Suprapubic skin (tissue), 4 donors: ENCODE measurements at regions not wholly inside any gene's neighbourhood (a gene's known extent, or its start where the extent isn't known, plus 50 kb on each side); places are given as distances from the start of the nearest gene placed in this dataset.
A peak's percentile ranks its signal among the peaks of the same experiment; 100 is the strongest.

Experiments used
- DNase-seq, 2 donors: peaks; one replicate each; pipeline ENCODE4 v3.0.0-alpha.2; 2019; ENCODE audit warnings: low spot score in 2 of 2
- H3K27ac ChIP-seq: fragments of 200-600 bp; sonication (generic); one replicate; pipeline ENCODE4 v1.5.1; 2019
- H3K27me3 ChIP-seq: fragments of 200-600 bp; sonication (generic); one replicate; pipeline ENCODE4 v1.5.1; 2019
- H3K36me3 ChIP-seq: fragments of 200-600 bp; sonication (generic); one replicate; pipeline ENCODE4 v1.5.1; 2019
- H3K4me1 ChIP-seq: fragments of 200-600 bp; sonication (generic); one replicate; pipeline ENCODE4 v1.5.1; 2019
- H3K4me3 ChIP-seq: fragments of 200-600 bp; sonication (generic); one replicate; pipeline ENCODE4 v1.5.1; 2019; ENCODE audit warnings: mild to moderate bottlenecking
- H3K9me3 ChIP-seq: fragments of 200-600 bp; sonication (generic); one replicate; pipeline ENCODE4 v1.5.1; 2019
- EP300 ChIP-seq: sonication (generic); formaldehyde crosslinking; IDR thresholded peaks from one replicate; pipeline ENCODE4 v1.6.1; 2017; ENCODE audit warnings: antibody characterized with exemption
- POLR2A ChIP-seq, 2 donors: fragments of 450-650 bp; IDR thresholded peaks; one replicate each; pipeline ENCODE4 v1.6.1; 2017; ENCODE audit warnings: antibody characterized with exemption in 2 of 2, mild to moderate bottlenecking in 2 of 2, moderate library complexity in 2 of 2
- POLR2AphosphoS5 ChIP-seq, 3 donors: sonication (generic); formaldehyde crosslinking; IDR thresholded peaks; one replicate each; pipeline ENCODE4 v1.6.1; 2017; ENCODE audit warnings: antibody characterized with exemption in 3 of 3
- WGBS: methylation state at CpG from one replicate; pipeline ENCODE4 v1.1.5; 2018; 5-methylcytosine and 5-hydroxymethylcytosine counted together
- TF ChIP-seq, protein P1 (sequence below), 2 donors: fragments of 200-600 bp in 1 of 2; fragments of 450-650 bp in 1 of 2; sonication (generic) in 1 of 2; IDR thresholded peaks; one replicate each; pipeline ENCODE4 v1.5.1; 2016 to 2019; ENCODE audit warnings: antibody characterized with exemption in 2 of 2, mild to moderate bottlenecking in 1 of 2, moderate library complexity in 1 of 2

DNA sequence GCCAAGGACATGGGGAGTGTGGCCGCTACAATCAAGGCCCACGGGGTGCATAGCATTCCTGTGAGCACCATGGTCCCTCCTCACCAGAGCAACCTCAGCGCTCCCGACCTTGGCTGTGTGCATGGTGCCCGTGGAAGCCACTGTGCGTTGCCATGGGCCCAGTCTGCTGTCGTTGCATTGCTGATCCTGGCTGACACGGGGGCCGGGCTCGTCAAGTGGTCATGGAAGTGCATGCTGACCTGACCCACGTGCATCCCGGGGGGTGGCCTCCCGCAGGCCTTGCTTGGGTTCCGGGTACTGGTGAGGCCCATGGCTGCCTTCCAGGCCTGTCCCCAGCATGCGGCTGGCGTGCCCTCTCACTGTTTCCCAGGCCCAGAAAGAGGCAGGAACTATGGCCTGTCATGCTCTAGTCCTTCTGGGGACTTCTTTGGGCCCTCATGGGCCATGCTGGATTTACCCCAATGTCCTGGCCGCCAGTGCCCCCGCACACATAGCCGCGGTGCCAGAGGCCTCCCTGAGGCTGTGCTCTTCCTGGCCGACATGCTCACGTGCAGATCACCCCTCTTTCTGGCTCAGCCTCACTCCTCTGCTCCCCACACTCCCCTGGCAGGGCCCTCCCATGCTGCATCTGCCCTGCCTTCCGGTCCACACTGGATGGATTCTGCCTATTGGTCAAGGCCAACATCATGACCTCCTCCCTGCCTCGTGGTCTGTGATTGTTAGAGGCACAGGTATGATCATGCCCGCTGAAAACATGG lies 1258.0 kb downstream of the BRD1 start:
- Histone ChIP-seq H3K27me3 (peaks cover 21% of the 10 kb centered on the region), H3K9me3 (no peaks in the 10 kb centered on the region), H3K36me3 (no peaks in the 10 kb centered on the region), H3K4me1 (no peaks in the 10 kb centered on the region), H3K4me3 (no peak overlapping the region), H3K27ac (no peak overlapping the region)
- 87% methylated on average over 9 of the region's 25 CpGs for WGBS
- no peak for TF ChIP-seq EP300
- TF ChIP-seq POLR2A (IDR thresholded peaks at IDR 0.05): no peak
- TF ChIP-seq, protein P1, sequence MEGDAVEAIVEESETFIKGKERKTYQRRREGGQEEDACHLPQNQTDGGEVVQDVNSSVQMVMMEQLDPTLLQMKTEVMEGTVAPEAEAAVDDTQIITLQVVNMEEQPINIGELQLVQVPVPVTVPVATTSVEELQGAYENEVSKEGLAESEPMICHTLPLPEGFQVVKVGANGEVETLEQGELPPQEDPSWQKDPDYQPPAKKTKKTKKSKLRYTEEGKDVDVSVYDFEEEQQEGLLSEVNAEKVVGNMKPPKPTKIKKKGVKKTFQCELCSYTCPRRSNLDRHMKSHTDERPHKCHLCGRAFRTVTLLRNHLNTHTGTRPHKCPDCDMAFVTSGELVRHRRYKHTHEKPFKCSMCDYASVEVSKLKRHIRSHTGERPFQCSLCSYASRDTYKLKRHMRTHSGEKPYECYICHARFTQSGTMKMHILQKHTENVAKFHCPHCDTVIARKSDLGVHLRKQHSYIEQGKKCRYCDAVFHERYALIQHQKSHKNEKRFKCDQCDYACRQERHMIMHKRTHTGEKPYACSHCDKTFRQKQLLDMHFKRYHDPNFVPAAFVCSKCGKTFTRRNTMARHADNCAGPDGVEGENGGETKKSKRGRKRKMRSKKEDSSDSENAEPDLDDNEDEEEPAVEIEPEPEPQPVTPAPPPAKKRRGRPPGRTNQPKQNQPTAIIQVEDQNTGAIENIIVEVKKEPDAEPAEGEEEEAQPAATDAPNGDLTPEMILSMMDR (IDR thresholded peaks at IDR 0.05): no peak
- no peak for TF ChIP-seq POLR2AphosphoS5 (IDR thresholded peaks at IDR 0.05)
- DNase-seq: no peak

DNA sequence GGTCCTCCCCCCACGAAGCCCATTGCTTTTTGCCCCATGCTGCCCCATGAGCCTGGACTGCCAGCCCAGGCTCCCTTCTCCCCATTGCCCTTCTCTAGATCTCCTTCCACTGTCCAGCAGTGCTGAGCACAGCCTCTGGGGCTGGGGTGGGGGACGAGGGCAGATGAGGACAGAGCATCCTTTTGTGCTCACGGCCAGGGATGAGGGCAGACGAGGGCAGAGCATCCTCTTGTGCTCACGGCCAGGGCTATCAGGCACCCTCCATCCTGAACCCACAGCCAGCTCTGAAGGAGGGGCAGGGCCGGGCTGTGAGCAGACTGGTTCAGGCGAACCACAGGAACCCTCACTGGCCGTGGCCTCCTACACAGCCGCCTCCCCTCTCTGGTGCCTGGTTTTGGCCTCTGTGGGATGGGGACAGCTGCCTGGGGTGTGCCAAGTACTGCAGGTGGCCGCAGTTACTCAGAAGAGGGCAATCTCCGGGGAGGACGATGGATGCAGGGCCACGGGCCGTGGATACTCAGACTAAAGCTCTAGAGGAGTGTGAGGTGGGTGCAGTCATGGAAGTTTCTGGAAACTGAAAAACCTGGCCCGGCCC lies 1258.8 kb downstream of the BRD1 start:
- WGBS: 89% methylated on average over 14 of the region's 15 CpGs

DNA sequence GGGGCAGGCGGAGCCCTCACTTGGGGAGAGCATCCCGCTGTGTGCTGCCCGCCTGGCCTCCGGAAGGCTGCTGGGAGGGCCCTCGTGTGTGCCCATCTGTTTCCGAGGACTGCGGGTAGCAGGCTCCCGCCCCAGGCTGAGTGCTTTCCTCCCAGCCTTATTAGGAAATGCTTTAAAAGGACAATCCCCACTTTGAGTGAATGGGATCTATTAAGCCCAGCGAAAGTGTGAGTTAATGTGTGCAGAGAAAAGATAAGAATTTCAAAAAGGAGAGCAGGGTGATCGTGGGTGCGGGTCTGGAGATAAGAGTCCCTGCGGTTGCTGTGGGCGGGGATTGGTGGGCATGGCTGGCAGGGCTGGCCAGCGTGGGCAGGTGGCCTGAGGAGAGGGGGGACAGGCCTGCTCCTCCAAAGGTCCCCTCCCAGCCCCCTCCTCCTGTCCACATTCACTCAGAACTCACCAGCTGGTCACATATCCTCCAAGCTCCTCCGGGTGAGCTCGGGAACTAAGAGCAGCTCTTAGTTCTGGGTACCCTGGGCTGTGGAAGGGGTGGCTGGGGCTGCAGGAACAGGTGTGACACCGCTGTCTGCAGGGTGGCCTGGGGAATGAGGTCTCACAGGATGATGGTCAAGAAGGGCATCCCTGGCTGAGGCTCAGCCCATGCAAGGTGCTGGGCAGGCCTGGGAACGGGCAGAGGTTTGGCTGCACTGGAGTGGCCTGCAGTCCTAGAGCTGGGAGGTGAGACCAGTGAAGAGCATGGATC lies 1260.3 kb downstream of the BRD1 start:
- Histone ChIP-seq H3K4me3 (peak overlapping the region; percentile 22), H3K27me3 (peaks cover 3% of the 10 kb centered on the region), H3K36me3 (no peaks in the 10 kb centered on the region), H3K9me3 (no peaks in the 10 kb centered on the region), H3K27ac (no peak overlapping the region), H3K4me1 (no peaks in the 10 kb centered on the region)
- TF ChIP-seq POLR2AphosphoS5 (IDR thresholded peaks at IDR 0.05) (no peak), POLR2A (IDR thresholded peaks at IDR 0.05) (no peak), EP300 (no peak)
- TF ChIP-seq, protein P1 (IDR thresholded peaks at IDR 0.05): no peak
- WGBS: 40% methylated on average over 15 of the region's 18 CpGs
- DNase-seq: no peak

More for the DNA sequence above, 1258.8 kb downstream of the BRD1 start:
- H3K27ac ChIP-seq: no peak overlapping the region
- H3K4me3 ChIP-seq: no peak overlapping the region
- no peak for DNase-seq
- TF ChIP-seq, protein P1 (IDR thresholded peaks at IDR 0.05): no peak
- TF ChIP-seq POLR2A (IDR thresholded peaks at IDR 0.05) (no peak), POLR2AphosphoS5 (IDR thresholded peaks at IDR 0.05) (no peak), EP300 (no peak)
- no peaks in the 10 kb centered on the region for H3K4me1 ChIP-seq
- H3K27me3 ChIP-seq: peaks cover 13% of the 10 kb centered on the region
- H3K36me3 ChIP-seq: no peaks in the 10 kb centered on the region
- no peaks in the 10 kb centered on the region for H3K9me3 ChIP-seq

DNA sequence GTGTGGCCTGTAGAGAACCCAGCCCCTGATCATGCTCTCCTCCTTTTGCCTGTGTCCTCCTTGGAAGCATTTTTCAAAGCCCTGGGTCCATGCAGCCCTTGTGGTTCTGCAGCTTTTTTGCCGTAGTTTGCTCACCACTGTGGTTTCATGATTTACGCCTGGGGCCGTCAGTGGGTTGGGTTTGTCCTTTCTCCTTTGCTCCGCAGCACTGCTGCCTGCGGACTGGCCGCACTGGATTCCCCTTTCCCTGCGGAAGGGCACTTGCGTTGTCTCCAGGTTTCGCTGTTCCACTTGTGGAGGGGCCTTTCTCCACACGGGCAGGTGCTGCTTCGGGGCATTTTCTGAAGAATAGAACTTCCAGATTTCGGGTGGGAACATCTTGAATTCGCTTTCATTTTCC lies 1260.9 kb downstream of the BRD1 start:
- H3K4me1 ChIP-seq: no peaks in the 10 kb centered on the region
- DNase-seq: no peak
- no peaks in the 10 kb centered on the region for H3K9me3 ChIP-seq
- H3K36me3 ChIP-seq: no peaks in the 10 kb centered on the region
- 31% methylated on average over 13 of the region's 13 CpGs for WGBS
- TF ChIP-seq POLR2A (IDR thresholded peaks at IDR 0.05): no peak
- no peak for TF ChIP-seq EP300
- TF ChIP-seq POLR2AphosphoS5 (IDR thresholded peaks at IDR 0.05): no peak
- TF ChIP-seq, protein P1 (IDR thresholded peaks at IDR 0.05): no peak
- peak overlapping the region; percentile 22 for H3K4me3 ChIP-seq
- H3K27ac ChIP-seq: no peak overlapping the region
- peaks cover 3% of the 10 kb centered on the region for H3K27me3 ChIP-seq
